Right lobe of liver (tissue), 6 donors: ENCODE measurements at regions not wholly inside any gene's neighbourhood (a gene's known extent, or its start where the extent isn't known, plus 50 kb on each side); places are given as distances from the start of the nearest gene placed in this dataset.

Source experiments
- ATAC-seq, 4 donors: fragments of 200-7000 bp; cut with Tn5 transposase; one replicate each; pipeline ENCODE4 v1.9.1; 2020; ENCODE audit warnings: mild to moderate bottlenecking in 4 of 4, moderate library complexity in 4 of 4
- DNase-seq, 3 donors: peaks; one replicate each; pipeline ENCODE4 v3.0.0-alpha.2; 2020
- H3K27ac ChIP-seq, 3 donors: fragments of 200-600 bp; one replicate each; pipeline ENCODE4 v1.8.0; 2022
- H3K27me3 ChIP-seq, 2 donors: fragments of 200-600 bp; one replicate each; pipeline ENCODE4 v1.8.0; 2022
- H3K36me3 ChIP-seq, 4 donors: fragments of 200-600 bp; sonication (generic) in 1 of 4; one replicate each; pipeline versions ENCODE4 v1.5.1 to v1.8.0; 2017 to 2022; ENCODE audit warnings: control low read depth in 1 of 4
- H3K4me1 ChIP-seq, 4 donors: fragments of 200-600 bp; sonication (generic) in 1 of 4; one replicate each; pipeline versions ENCODE4 v1.5.1 to v1.8.0; 2017 to 2022; ENCODE audit warnings: control low read depth in 1 of 4
- H3K4me3 ChIP-seq, 3 donors: fragments of 200-600 bp; one replicate each; pipeline ENCODE4 v1.8.0; 2022
- H3K9me3 ChIP-seq, 4 donors: fragments of 200-600 bp; sonication (generic) in 1 of 4; one replicate each; pipeline versions ENCODE4 v1.5.1 to v1.8.0; 2017 to 2022; ENCODE audit warnings: control low read depth in 1 of 4
- CTCF ChIP-seq, 4 donors: fragments of 200-600 bp in 3 of 4; fragments of 450-650 bp in 1 of 4; IDR thresholded peaks; one replicate each; pipeline versions ENCODE4 v1.5.1 to v1.8.0; 2016 to 2022; ENCODE audit warnings: antibody characterized with exemption in 4 of 4, mild to moderate bottlenecking in 2 of 4
- POLR2A ChIP-seq: fragments of 450-650 bp; IDR thresholded peaks from one replicate; pipeline ENCODE4 v1.6.1; 2017; ENCODE audit warnings: antibody characterized with exemption, mild to moderate bottlenecking
- WGBS: methylation state at CpG from one replicate; pipeline ENCODE4 v1.1.6; 2018; ENCODE audit warnings: low coverage, low lambda C conversion rate; ENCODE audit not compliant: insufficient coverage; ENCODE audit errors: missing lambda C conversion rate; 5-methylcytosine and 5-hydroxymethylcytosine counted together
- intact Hi-C, 2 donors: fragments of 100-400 bp; cut with DNase I; formaldehyde crosslinking; loops; one replicate each; pipeline versions ENCODE4 v1.11.2 to v1.14.1; 2022
- donor health status: DM: no; HTN: yes; CAD: no.
- donor health status: DM: no; HTN: no; CAD: no.
- donor health status: DM: no; HTN: no; CAD: no.
- donor health status: DM: no; HTN: yes; CAD: no.
- donor health status: DM: no; HTN: yes; CAD: no.

GRCh38 chr5:6948562-6948961 lies 235.3 kb downstream of the TENT4A start:
- 13% methylated on average over 2 of the region's 2 CpGs for WGBS
- intact Hi-C loops = no loop called here
- H3K9me3 ChIP-seq = no peaks in the 10 kb centered on the region

DNA sequence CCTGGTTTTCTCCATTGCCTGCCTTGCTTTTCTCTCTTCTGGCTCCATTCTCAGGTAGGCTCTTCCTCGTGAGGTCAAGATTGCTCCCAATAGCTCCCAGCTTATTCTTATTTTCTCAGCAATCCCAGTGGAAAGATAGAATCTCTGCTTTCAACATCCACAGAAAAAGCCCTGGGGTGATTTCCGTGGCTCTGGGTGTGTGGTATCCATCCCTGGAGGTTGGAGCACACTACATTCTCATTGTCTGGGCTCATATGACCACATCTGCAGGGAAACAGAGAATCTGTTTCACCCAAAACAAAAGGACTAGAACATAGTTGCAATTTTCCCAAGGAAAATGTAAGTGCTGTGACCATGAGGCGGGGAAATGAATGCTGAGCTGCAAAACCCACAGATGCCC lies 236.0 kb downstream of the TENT4A start:
- Histone ChIP-seq H3K27ac (no peak overlapping the region), H3K4me1 (no peaks in the 10 kb centered on the region), H3K9me3 (no peaks in the 10 kb centered on the region), H3K36me3 (no peaks in the 10 kb centered on the region), H3K4me3 (no peak overlapping the region), H3K27me3 (no peaks in the 10 kb centered on the region)
- intact Hi-C loops = no loop called here
- no peak for TF ChIP-seq CTCF (IDR thresholded peaks at IDR 0.05)
- TF ChIP-seq POLR2A = no peak
- 46% methylated on average over 3 of the region's 3 CpGs for WGBS
- ATAC-seq = no peak
- DNase-seq = no peak

More at GRCh38 chr5:6948562-6948961, 235.3 kb downstream of the TENT4A start:
- ATAC-seq = no peak
- Histone ChIP-seq H3K27me3 (no peaks in the 10 kb centered on the region), H3K27ac (no peak overlapping the region), H3K4me3 (no peak overlapping the region), H3K4me1 (no peaks in the 10 kb centered on the region), H3K36me3 (no peaks in the 10 kb centered on the region)
- TF ChIP-seq CTCF (IDR thresholded peaks at IDR 0.05) (no peak), POLR2A (no peak)
- no peak for DNase-seq

- intact Hi-C loops = no loop called here
- no peaks in the 10 kb centered on the region for H3K4me1 ChIP-seq
- H3K36me3 ChIP-seq = no peaks in the 10 kb centered on the region
- TF ChIP-seq CTCF (IDR thresholded peaks at IDR 0.05) = no peak
- TF ChIP-seq POLR2A = no peak
- no peaks in the 10 kb centered on the region for H3K27me3 ChIP-seq
- 45% methylated on average over 2 of the region's 2 CpGs for WGBS
- ATAC-seq = no peak
- DNase-seq = no peak
- no peaks in the 10 kb centered on the region for H3K9me3 ChIP-seq
- no peak overlapping the region for H3K27ac ChIP-seq
- H3K4me3 ChIP-seq = no peak overlapping the region
Observed at GRCh38 chr5:6950250-6950649, 237.0 kb downstream of the TENT4A start.

DNA sequence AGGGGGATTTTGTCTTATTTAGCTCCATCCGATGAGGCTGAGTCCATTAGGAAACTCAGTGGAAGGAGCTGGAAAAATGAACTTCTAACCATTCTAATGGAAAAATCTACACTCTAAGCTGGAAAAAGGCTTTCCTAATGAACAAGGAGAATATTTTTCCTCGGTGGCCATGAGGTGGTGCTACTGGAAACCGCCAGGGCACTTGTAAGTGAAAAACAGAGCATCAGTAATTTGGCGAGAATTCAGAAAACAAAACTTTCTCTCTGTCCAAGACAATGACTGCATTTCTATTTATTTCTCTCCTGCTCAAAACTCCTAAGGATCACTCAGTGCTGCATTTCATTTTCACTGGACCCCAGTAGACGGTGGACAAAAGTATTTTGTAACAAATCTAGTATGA lies 237.6 kb downstream of the TENT4A start:
- H3K4me3 ChIP-seq = no peak overlapping the region
- no peak overlapping the region for H3K27ac ChIP-seq
- H3K27me3 ChIP-seq = no peaks in the 10 kb centered on the region
- ATAC-seq (no peak), DNase-seq (no peak)
- no peaks in the 10 kb centered on the region for H3K4me1 ChIP-seq
- TF ChIP-seq CTCF (IDR thresholded peaks at IDR 0.05) = no peak
- no peak for TF ChIP-seq POLR2A
- WGBS = 42% methylated on average over 5 of the region's 5 CpGs
- intact Hi-C loops = no loop called here
- no peaks in the 10 kb centered on the region for H3K36me3 ChIP-seq
- H3K9me3 ChIP-seq = no peaks in the 10 kb centered on the region

DNA sequence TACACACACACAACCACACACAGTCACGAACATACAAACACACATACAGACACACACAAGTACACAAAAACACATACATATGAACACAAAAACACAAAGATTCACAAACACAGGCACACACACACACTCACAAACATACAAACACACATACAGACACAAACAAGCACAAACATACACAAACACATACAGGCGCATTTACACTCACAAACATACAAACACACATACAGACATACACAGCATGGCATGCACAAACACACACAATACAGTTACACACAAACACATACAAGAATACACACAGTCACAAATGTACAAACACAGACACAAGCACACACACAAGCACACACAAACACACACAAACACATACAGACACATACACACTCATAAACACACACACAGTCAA lies 247.9 kb downstream of the TENT4A start:
- Histone ChIP-seq H3K36me3 (no peaks in the 10 kb centered on the region), H3K9me3 (no peaks in the 10 kb centered on the region), H3K4me3 (no peak overlapping the region), H3K4me1 (no peaks in the 10 kb centered on the region), H3K27ac (no peak overlapping the region), H3K27me3 (no peaks in the 10 kb centered on the region)
- no peak for TF ChIP-seq CTCF (IDR thresholded peaks at IDR 0.05)
- no peak for TF ChIP-seq POLR2A
- ATAC-seq = no peak
- intact Hi-C loops = no loop called here
- WGBS = 67% methylated on average over 2 of the region's 2 CpGs
- DNase-seq = no peak
